B cell (primary cell): ENCODE measurements at regions not wholly inside any gene's neighbourhood (a gene's known extent, or its start where the extent isn't known, plus 50 kb on each side); places are given as distances from the start of the nearest gene placed in this dataset.

ENCODE experiments used
- ATAC-seq: fragments of 200-7000 bp; cut with Tn5 transposase; one replicate; pipeline ENCODE4 v1.10.0; 2021; ENCODE audit warnings: low read depth, mild to moderate bottlenecking, moderate number of reproducible peaks, moderate library complexity
- CTCF ChIA-PET: fragments of 350-600 bp; sonication (Branson Sonifier 250); formaldehyde crosslinking; loops from one replicate; lab custom pipeline; 2021; ENCODE audit warnings: antibody characterized with exemption, inconsistent platforms; lab: Charles Lee
- POLR2A ChIA-PET: fragments of 350-600 bp; sonication (Branson Sonifier 250); formaldehyde crosslinking; loops from one replicate; lab custom pipeline; 2021; ENCODE audit warnings: antibody characterized with exemption; lab: Charles Lee
- DNase-seq: peaks from one replicate; pipeline ENCODE4 v3.0.0; 2013
- H2AFZ ChIP-seq: 2 replicates; pipeline ENCODE4 v1.6.1; 2012; ENCODE audit warnings: mild to moderate bottlenecking, low read depth, low read length; ENCODE audit not compliant: insufficient read depth, poor library complexity, severe bottlenecking
- H3K27ac ChIP-seq, 2 donors: 1 replicate in 1 of 2; 2 replicates in 1 of 2; pipeline ENCODE4 v1.5.1; 2012 to 2013; ENCODE audit warnings: low read length in 2 of 2, mild to moderate bottlenecking in 2 of 2, moderate library complexity in 1 of 2
- H3K27me3 ChIP-seq, 4 experiments: fragments of 200-600 bp in 1 of 4; sonication (generic) in 1 of 4; replicated peaks in 1 of 4; 1 replicate in 2 of 4; 2 replicates in 2 of 4; pipeline versions ENCODE4 v1.6.1 to v1.7.0; 2013 to 2016; ENCODE audit warnings: low read length in 3 of 4, mild to moderate bottlenecking in 2 of 4, mixed read lengths in 1 of 4, moderate library complexity in 1 of 4; ENCODE audit not compliant: insufficient read depth in 4 of 4, control insufficient read depth in 3 of 4; ENCODE audit errors: control extremely low read depth in 1 of 4
- H3K36me3 ChIP-seq, 2 experiments: replicated peaks in 1 of 2; 1 replicate in 1 of 2; 2 replicates in 1 of 2; pipeline versions ENCODE4 v1.6.1 to v1.7.1; 2013; ENCODE audit warnings: low read length in 1 of 2; ENCODE audit not compliant: insufficient read depth in 2 of 2, control insufficient read depth in 1 of 2; ENCODE audit errors: control extremely low read depth in 1 of 2, extremely low read depth in 1 of 2
- H3K4me1 ChIP-seq, 2 donors: fragments of 200-600 bp in 1 of 2; sonication (generic) in 1 of 2; 1 replicate in 1 of 2; 2 replicates in 1 of 2; pipeline versions ENCODE4 v1.5.1 to v1.6.1; 2013 to 2017; ENCODE audit warnings: low read length in 2 of 2; ENCODE audit not compliant: control insufficient read depth in 2 of 2, insufficient read depth in 2 of 2
- H3K4me2 ChIP-seq: replicated peaks from 2 replicates; pipeline ENCODE3; 2012; ENCODE audit warnings: mild to moderate bottlenecking, low read depth, low read length; ENCODE audit not compliant: poor library complexity, severe bottlenecking
- H3K4me3 ChIP-seq, 5 experiments: fragments of 200-600 bp in 1 of 5; sonication (generic) in 1 of 5; 1 replicate in 3 of 5; 2 replicates in 2 of 5; pipeline versions ENCODE4 v1.5.1 to v1.7.0; 2011 to 2016; ENCODE audit warnings: low read length in 4 of 5, mild to moderate bottlenecking in 4 of 5, low read depth in 2 of 5, control low read depth in 1 of 5, moderate library complexity in 1 of 5; ENCODE audit not compliant: insufficient read depth in 1 of 5; ENCODE audit errors: control extremely low read depth in 1 of 5, extremely low read depth in 1 of 5
- H3K79me2 ChIP-seq: fragments of 200-600 bp; sonication (generic); one replicate; pipeline ENCODE4 v1.6.0; 2016; ENCODE audit warnings: low read length; ENCODE audit not compliant: control insufficient read depth, insufficient read depth
- H3K9ac ChIP-seq: fragments of 200-600 bp; sonication (generic); 2 replicates; pipeline ENCODE4 v1.6.1; 2017; ENCODE audit warnings: mild to moderate bottlenecking, low read length, moderate library complexity
- H3K9me3 ChIP-seq, 3 donors: one replicate each; pipeline versions ENCODE4 v1.6.1 to v1.7.1; 2013; ENCODE audit warnings: low read length in 2 of 3; ENCODE audit not compliant: control insufficient read depth in 2 of 3, insufficient read depth in 1 of 3; ENCODE audit errors: control extremely low read depth in 1 of 3
- H4K20me1 ChIP-seq: 2 replicates; pipeline ENCODE4 v1.6.0; 2012; ENCODE audit warnings: mild to moderate bottlenecking, low read length; ENCODE audit not compliant: insufficient read depth, control insufficient read depth, poor library complexity, severe bottlenecking
- H3K27ac Mint-ChIP-seq: one replicate; pipeline ENCODE4 v1.8.0; 2021; ENCODE audit warnings: mixed read lengths
- H3K27me3 Mint-ChIP-seq: one replicate; pipeline ENCODE4 v1.8.0; 2021; ENCODE audit warnings: mixed read lengths
- H3K4me1 Mint-ChIP-seq: one replicate; pipeline ENCODE4 v1.8.0; 2021; ENCODE audit warnings: mixed read lengths
- H3K4me3 Mint-ChIP-seq: one replicate; pipeline ENCODE4 v1.8.0; 2021; ENCODE audit warnings: mixed read lengths
- H3K9me3 Mint-ChIP-seq: one replicate; pipeline ENCODE4 v1.8.0; 2022; ENCODE audit warnings: mixed read lengths; ENCODE audit not compliant: insufficient read depth
- CTCF ChIP-seq: fragments of 200-600 bp; IDR thresholded peaks from one replicate; pipeline ENCODE4 v1.8.0; 2022; ENCODE audit warnings: antibody characterized with exemption, mild to moderate bottlenecking
- EZH2 ChIP-seq: IDR thresholded peaks from 2 replicates; pipeline ENCODE4 v1.6.1; 2012; ENCODE audit warnings: borderline replicate concordance, low read depth, mild to moderate bottlenecking, moderate library complexity, low read length; ENCODE audit not compliant: insufficient read depth, poor library complexity, severe bottlenecking
- whole genome bisulfite sequencing: methylation state at CpG from one replicate; pipeline ENCODE4 v1.1.5; 2013; ENCODE audit warnings: missing lambda C conversion rate; ENCODE audit not compliant: insufficient coverage; 5-methylcytosine and 5-hydroxymethylcytosine counted together
- intact Hi-C: fragments of 100-400 bp; cut with micrococcal nuclease; formaldehyde crosslinking; loops from one replicate; pipeline ENCODE4 v1.10.0; 2022

- H3K4me1 ChIP-seq: no peaks in the 10 kb centered on the region
- no peaks in the 10 kb centered on the region for H3K9me3 ChIP-seq
- Mint-ChIP-seq H3K27me3 (peaks cover 12% of the 10 kb centered on the region), H3K4me3 (no peak overlapping the region), H3K27ac (no peak overlapping the region), H3K9me3 (no peaks in the 10 kb centered on the region), H3K4me1 (no peaks in the 10 kb centered on the region)
- H3K27ac ChIP-seq: no peak overlapping the region
- no peak for DNase-seq
- H3K4me2 ChIP-seq: no peak overlapping the region
- no peaks in the 10 kb centered on the region for H3K36me3 ChIP-seq
- no peak overlapping the region for H3K4me3 ChIP-seq
- TF ChIP-seq EZH2 (no peak), CTCF (no peak)
- no peak for ATAC-seq
- no peak overlapping the region for H3K9ac ChIP-seq
- ChIA-PET CTCF (no interaction called here), POLR2A (no interaction called here)
- H2AFZ ChIP-seq: no peak overlapping the region
- no peaks in the 10 kb centered on the region for H3K27me3 ChIP-seq
- H4K20me1 ChIP-seq: no peaks in the 10 kb centered on the region
- no peaks in the 10 kb centered on the region for H3K79me2 ChIP-seq
- intact Hi-C loops: no loop called here
- WGBS: 88% methylated on average over 1 of the region's 6 CpGs
Observed at GRCh38 chr10:21048068-21048467, 151.0 kb upstream of the NEBL start.

GRCh38 chr10:21047511-21047910 is 150.4 kb upstream of the NEBL start:
- H3K36me3 ChIP-seq: no peaks in the 10 kb centered on the region
- no peak overlapping the region for H2AFZ ChIP-seq
- no peaks in the 10 kb centered on the region for H3K4me1 Mint-ChIP-seq
- ATAC-seq (no peak), DNase-seq (no peak)
- no peaks in the 10 kb centered on the region for H3K9me3 ChIP-seq
- H3K4me3 Mint-ChIP-seq: no peak overlapping the region
- H3K9ac ChIP-seq: no peak overlapping the region
- no peaks in the 10 kb centered on the region for H4K20me1 ChIP-seq
- no peaks in the 10 kb centered on the region for H3K9me3 Mint-ChIP-seq
- H3K4me3 ChIP-seq: no peak overlapping the region
- no peak overlapping the region for H3K27ac ChIP-seq
- POLR2A ChIA-PET: no interaction called here
- peaks cover 12% of the 10 kb centered on the region for H3K27me3 Mint-ChIP-seq
- intact Hi-C loops: no loop called here
- no peak overlapping the region for H3K4me2 ChIP-seq
- no peaks in the 10 kb centered on the region for H3K27me3 ChIP-seq
- no peaks in the 10 kb centered on the region for H3K4me1 ChIP-seq
- H3K79me2 ChIP-seq: no peaks in the 10 kb centered on the region
- no CpG with 5 or more reads among the region's 3 CpGs for WGBS
- H3K27ac Mint-ChIP-seq: no peak overlapping the region
- TF ChIP-seq CTCF: no peak
- no peak for TF ChIP-seq EZH2
- CTCF ChIA-PET: no interaction called here
